GM18499 (cell line): ENCODE measurements at regions not wholly inside any gene's neighbourhood (a gene's known extent, or its start where the extent isn't known, plus 50 kb on each side); places are given as distances from the start of the nearest gene placed in this dataset.

ENCODE experiments used
- ATAC-seq: cut with Tn5 transposase; IDR thresholded peaks from one replicate; pipeline ENCODE4 v1.9.1; 2021; ENCODE audit warnings: moderate number of reproducible peaks; ENCODE audit not compliant: insufficient read depth, unreplicated experiment

GRCh38 chr11:127643268-127644058, 642.9 kb upstream of the KIRREL3 start:
- no peak for ATAC-seq

DNA sequence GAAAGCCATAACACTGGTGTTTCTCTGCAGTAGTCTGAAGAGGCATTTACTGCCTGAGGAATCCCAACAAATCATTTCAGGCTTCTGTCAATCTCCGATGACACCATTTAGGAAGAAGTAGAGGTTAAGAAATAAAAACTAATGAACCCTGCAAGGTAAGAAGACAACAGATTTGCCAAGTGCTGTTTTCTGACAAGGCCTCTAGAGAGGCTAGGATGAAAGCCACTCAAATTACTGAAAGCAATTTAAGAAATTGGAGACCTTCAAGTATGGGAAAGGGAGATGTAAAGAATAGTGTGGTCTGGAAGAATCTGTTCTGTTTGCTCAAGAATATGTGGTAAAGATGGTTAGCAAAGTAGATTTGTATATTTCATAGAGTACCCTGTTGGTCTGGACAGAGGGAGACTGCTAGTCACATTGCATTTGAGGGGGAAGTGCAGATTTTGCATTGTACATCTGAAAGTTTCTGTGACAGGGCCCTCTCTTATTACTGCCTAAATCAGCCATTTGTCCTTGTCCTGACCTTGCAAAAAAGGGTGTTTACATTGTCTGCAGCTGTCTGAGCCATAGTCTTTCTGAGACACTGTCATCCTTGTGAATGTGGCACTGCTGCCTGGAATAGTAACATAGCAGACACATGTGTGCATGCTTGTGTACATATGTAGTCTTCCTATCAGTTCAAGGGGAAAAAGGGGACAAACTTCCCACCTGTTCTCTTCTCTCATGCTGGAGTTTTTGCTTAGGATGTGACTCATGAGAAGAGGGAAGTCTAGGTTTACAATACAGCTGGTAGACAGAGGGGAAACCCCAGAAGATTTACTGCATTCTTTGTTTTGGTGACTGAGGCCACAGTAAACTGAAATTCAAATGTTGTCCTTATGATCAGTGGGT, 640.2 kb upstream of the KIRREL3 start:
- ATAC-seq: no peak

GRCh38 chr11:127639916-127640315, 639.3 kb upstream of the KIRREL3 start:
- no peak for ATAC-seq

GRCh38 chr11:127632976-127633680, 632.6 kb upstream of the KIRREL3 start:
- ATAC-seq: no peak

DNA sequence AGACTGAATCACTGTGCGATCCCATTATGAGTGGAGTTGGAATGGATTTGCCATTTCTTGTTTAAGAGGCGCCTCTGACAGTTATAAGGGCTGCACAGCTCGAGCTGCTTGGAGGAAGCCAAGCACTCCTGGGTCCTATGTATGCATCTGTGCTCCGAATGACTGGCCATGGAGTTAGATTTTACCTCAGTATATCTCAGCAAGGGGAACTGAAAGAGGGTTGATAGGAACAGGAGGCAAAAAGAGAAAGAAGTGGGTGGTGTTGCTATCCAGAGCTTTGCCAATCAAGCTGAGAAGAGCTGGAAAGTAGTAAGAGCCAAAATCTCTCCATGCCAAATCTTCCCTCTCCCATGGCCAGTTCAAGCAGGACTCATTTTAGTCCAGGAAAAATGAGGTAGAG, 632.0 kb upstream of the KIRREL3 start:
- no peak for ATAC-seq

GRCh38 chr11:127631974-127632373, 631.4 kb upstream of the KIRREL3 start:
- ATAC-seq: no peak

DNA sequence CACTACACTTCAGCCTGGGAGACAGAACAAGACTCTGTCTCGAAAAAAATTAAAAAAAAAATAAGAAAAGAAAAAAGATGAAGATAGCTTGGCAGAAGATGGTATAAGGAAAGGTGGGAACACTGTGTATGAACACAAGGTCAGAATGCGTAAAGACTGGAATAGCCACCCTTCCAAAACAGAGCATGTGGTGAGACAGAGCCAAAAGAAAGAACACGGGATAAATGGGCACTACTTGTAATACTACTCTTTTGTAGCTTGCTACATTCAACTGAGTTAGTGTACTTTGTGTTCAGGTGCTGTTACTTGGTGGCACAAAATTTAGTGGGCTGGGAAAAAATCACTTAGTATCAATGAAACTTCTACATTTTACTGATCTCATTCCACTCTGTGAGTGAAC, 628.6 kb upstream of the KIRREL3 start:
- no peak for ATAC-seq

- ATAC-seq: no peak
Observed at GRCh38 chr11:127628458-127628785, 627.9 kb upstream of the KIRREL3 start.

- no peak for ATAC-seq
Observed at GRCh38 chr11:127627629-127628457, 627.3 kb upstream of the KIRREL3 start.

DNA sequence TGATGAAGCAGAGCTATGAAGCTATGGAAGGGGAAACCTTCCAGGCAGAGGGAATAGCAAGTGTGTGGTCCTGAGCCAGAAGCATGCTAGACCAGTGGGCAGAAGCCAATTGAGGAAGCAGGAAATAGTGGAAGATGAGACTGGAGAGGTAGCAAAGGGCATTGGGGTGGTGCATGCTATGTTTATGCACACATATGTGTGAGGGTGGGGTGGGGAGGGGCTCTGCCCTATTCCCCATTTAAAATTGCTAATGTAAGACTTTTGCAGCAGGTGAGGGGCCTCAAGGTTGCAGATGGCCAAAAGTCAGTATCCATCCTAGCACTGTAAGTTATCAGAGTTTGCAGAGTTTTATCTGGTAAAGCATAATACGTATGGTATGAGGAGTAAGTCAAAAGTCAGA, 626.6 kb upstream of the KIRREL3 start:
- no peak for ATAC-seq

DNA sequence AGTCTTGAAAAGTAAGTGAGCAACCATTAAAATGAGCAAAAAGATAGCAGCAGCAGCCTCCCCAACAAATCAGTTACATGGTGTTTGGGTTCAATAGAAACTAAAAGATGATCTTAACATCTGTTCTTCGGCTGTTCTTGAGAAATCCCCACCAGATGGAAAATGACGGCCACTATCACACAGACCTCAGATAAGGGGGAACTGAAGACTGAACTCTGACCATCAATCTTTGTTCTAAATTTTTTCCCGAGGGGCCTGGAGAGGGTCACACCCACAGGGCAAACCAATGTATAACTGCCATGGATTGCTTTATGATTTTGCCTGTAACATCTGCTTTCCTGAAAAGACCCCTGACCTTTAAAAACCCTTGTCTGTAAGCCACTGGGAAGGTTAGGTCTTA, 624.8 kb upstream of the KIRREL3 start:
- ATAC-seq: no peak

- no peak for ATAC-seq
Observed at GRCh38 chr11:127624306-127624856, 623.8 kb upstream of the KIRREL3 start.

DNA sequence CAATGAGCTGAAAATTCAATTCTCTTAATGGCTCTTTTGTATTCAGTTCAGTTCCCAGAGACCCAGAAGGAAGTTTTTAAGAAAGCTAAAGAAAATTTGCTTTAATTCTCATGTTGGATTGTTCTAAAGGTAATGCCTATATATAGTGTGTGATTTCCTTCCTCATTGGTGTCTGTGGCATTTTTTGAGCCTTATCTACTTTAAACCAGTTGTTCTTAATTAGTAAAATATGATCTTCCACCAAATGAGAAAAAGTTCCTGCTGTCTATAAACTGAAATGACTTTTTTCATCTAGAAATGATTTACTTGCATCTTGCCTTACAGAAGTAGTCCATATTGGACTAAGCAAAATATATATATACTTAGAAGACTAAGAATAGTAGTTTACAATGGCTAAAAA, 622.1 kb upstream of the KIRREL3 start:
- ATAC-seq: no peak

- no peak for ATAC-seq
Observed at GRCh38 chr11:127620671-127621070, 620.1 kb upstream of the KIRREL3 start.

DNA sequence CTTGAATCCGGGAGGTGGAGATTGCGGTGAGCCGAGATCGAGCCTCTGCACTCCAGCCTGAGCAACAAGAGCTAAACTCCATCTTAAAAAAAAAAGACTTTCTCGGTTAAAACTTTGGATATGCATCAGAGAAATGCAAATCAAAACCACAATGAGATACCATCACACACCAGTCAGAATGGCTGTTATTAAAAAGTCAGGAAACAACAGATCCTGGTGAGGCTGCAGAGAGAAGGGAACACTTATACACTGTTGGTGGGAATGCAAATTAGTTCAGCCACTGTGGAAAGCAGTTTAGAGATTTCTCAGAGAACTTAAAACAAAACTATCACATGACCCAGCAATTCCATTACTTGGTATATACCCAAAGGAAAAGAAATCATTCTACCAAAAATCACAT, 619.4 kb upstream of the KIRREL3 start:
- no peak for ATAC-seq

GRCh38 chr11:127618721-127619120, 618.2 kb upstream of the KIRREL3 start:
- ATAC-seq: no peak

- no peak for ATAC-seq
Observed at GRCh38 chr11:127616158-127616557, 615.6 kb upstream of the KIRREL3 start.

DNA sequence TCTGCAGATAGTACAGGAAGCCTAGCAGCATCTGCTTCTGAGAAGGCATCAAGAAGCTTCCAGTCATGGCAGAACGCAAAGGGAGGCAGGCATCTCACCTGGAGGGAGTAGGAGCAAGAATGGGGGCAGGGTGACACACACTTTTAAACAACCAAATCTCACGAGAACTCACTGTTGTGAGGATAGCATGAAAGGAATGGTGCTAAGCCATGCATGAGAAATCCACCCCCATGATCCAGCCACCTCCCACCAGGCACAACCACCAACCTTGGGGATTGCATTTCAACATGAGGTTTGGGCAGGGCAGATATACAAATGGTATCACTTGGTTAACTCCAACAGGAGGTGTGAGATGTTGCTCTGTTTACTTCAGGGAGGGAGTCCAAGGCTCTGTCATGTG, 612.0 kb upstream of the KIRREL3 start:
- ATAC-seq: no peak

DNA sequence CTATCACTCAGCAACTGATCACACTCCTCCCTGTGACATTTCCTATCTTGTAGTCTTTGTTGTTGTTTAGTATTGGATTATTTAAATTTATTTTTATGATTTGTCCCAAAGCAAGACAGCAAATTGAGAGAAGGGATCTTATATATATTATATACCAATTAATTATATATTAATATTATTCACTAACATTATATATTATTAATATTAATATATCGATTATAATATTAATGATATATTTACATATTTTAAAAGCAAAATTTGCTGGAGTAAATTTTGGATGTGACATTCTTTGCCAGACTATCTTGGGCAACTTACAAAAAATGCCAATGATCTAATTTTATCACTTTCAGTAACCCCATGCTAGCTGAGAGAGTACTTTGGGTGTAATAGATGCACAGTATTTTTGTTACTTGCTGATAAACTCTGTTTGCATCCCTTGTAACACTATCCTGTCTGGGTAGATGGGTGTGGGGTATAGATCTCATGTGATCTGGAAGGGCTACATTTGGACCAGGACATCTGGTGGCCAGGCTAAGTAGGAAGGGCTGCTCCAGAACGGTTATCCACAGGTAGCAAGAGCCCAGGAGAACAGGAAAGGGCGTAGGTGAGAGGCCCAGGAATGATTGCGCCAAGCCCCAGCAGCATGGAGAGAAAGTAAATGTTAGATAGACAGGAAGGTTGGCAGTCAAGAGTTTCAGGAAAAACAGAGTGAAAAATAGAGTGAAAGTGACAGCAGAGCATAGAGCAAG, 608.6 kb upstream of the KIRREL3 start:
- no peak for ATAC-seq
